Activated T-helper 1 cell treated with Interleukin-2 at 50 U/mL for 16 hours (primary cell): ENCODE measurements at regions not wholly inside any gene's neighbourhood (a gene's known extent, or its start where the extent isn't known, plus 50 kb on each side); places are given as distances from the start of the nearest gene placed in this dataset.
"Not testable (repeated sequence)": the region's sequence is repeated elsewhere in the genome, so short reads cannot be mapped to it uniquely, and the experiment has no call there.

ENCODE experiments used
- DNase-seq: peaks from one replicate; pipeline ENCODE4 v3.0.0-alpha.2; 2020; ENCODE audit warnings: low read depth

DNA sequence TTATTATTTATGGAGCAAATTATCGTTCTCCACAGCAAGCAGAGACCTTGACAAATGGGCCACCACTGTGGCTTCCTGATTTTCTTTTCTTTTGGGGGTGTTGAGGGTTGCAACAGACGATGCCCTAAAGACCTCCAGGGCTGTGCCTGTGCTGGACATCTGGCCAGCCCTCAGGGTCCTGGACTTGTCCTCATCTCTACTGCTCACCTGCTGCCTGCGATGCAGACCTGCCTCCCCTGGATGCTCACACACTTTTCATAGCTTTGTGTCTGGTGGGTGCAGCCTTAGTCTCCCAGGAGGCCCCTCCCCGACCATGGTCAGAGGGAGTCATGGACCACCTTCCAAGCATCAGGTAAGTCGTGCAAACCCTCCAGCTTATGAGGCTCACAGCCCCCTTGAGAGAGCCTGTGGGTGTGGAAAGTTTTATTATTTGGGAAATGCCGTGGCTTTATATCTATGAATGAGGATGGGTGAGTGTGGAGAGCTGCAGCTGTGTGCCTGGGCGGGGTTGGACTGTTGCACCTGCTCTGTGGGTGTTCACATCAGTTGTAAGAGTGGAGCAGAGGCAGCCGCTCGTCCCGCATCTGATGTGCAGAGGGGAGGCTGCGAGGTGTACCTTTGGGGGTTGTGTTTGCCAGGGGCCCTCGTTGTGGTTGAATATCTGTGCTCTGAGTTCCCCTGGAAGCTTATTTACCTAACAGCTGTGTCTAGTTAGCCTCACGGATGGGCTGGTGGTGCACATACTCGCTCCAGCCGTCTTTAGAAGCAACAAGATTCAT lies 126.3 kb upstream of the IRX4 start:
- DNase-seq = no peak

DNA sequence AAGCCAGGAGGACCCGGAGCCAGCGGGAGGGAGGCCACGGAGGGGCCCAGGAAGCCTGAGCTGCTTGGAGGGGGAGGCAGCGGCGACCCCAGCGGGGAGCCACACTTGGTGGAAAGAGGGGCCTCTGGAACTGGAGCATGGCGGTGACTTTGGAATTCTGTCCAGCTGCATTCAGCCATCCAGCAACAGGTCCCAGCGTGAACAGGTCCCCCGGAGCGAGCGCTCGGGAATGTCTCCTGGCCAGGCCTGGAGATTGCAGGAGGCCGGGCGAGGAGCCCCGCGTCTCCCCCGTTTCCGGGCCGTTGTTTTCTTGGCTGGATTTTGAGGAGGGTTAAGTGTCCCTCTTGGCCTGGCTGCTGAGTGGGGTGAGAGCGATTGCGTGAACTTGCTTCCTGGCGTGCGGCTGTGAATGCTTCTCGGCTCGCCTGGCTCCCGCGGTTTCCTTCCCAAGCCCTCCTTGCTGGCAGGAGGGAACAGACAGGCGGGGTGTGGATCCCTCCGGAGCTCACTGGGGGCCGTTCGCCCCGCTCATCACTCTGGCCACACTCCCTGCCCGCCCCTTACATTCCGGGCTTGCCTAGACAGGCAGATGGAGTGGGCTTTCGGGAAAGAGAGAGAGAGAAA lies 125.3 kb upstream of the IRX4 start:
- DNase-seq = no peak

DNA sequence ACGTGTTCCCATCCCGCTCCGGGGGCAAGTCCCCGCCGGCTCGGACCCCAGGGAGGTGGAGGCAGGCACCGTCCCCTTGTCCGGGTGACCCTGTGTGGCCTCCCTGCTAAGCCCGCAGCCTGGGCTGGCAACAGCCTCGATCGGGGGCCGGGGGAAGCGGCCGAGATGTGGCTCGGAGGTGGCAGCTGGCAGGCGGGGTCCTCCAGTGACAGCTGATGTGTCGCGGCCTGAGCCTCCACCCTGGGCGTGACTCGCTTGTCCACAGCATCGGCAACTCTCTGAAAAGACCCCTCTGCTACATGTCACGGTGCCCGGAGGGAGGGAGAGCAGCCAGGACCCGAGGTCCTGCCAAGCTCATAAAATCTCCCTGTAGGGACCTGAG lies 124.8 kb upstream of the IRX4 start:
- no peak for DNase-seq

DNA sequence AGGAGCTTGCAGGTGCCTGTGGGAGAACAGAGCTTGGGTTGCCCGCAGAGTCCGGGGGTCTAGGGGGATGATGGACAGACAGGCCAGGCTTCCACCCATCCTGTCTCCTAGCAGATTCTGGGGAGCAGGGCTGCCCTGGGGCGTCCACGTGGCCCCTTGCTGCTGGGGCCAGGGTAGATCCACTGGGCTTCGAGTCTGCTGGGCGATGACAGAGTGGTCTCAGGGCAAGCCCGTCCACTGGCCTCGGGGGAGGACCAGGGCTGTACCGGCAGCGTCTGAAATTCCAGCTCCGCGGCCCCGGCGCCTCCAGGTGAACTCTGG lies 124.2 kb upstream of the IRX4 start:
- DNase-seq = no peak

DNA sequence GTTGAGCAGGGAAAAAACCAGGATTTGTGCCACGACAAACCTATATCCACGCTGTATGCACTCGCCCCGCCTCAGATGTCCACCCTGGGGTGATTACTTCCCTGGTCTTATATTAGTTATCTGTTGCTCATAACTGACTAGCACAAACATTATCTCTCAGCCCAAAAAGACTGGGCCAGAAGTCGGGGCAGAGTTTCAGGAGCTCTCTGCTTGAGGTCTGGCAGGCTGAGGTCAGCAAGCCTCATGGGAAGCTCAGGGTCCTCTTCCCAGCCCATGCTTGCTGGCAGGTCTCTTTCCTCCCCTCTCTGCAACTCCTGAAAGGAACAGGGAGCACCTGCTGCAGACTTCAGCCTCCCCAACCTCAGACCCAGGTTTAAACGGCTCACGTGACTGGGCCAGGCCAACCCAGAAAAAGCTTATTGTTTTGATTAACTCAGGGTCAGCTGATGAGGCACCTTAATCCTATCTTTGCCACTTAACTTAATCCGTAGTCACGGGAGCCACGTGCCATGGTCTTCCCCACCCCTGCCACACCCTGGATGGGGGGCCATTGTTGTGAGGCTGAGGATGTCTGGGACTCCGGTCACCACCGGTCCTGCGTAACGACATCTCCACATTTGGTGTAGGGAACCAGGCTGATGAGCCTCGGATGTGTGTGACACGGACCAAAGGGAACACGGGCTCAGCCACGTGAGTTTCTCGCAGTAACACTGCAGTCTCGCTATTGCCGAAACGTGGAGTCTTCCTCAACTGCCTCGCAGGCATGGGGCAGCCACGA lies 123.7 kb upstream of the IRX4 start:
- DNase-seq = no peak

DNA sequence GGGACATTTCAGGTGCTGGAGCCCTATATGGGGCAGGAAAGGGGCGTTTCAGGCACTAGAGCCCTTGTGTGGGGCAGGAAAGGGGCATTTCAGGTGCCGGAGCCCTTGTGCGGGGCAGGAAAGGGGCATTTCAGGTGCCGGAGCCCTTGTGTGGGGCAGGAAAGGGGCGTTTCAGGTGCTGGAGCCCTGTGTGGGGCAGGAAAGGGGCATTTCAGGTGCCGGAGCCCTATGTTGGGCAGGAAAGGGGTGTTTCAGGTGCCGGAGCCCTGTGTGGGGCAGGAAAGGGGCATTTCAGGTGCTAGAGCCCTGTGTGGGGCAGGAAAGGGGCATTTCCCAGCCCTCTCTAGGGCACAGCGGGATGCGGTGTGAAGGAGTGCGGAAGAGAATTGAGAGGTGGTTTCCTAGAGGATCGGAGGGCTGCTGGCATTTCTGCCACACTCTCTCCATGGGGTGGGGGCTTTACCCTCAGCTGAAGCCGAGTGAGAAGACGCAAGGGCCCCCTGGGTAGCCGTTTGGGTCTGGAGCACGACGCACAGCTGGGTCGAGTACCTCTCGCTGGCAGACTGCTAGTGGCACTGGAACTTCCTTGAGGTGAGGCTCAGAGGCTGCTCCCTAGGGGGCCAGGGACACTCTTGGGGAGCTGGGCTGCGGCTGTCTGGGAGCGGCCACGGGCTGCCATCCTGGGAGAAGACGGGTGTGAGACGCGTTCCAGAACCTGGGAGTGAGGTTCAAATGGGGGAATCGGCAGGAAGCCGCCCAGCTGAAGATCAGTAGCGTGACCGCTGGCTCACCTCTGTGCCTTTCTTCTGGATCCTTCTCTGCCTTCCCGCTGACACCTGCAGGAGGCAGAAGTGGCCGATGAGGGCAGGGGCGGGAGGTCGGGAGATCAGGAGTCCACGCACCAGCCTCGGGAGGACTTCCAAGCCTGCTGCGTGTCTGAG lies 122.6 kb upstream of the IRX4 start:
- no peak for DNase-seq

DNA sequence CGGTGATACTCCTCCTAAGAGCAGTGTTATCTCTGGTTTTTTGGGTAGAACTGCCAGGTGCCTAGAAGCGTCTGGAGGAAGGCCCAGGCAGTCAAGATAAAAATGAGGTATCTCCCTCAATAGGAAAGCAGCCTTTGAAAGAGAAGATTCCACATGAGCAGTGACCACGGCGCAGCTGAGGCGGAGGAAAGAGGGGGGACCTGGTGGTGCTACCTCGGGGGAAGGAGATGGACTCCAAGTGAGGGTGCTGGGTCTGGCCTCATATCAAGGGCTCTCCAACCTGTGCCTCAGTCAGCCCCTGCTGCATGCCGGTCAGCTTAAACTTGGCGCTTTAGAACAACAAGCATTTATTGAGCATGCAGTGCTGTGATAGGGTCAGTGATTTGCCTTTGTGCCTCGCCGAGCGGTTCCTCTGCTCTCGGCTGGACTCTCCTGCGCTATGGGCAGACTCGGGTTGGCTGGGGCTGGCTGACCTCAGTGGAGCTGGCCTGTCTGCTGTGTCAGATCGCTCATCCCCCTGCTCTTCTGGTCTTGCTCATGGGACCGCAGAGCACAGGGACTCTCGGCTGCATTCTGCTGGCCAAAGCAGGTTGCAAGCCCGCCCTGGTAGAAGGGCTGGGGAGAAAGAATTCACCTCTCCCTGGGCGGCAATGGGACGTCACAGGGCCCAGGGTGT lies 121.1 kb upstream of the IRX4 start:
- DNase-seq = no peak

DNA sequence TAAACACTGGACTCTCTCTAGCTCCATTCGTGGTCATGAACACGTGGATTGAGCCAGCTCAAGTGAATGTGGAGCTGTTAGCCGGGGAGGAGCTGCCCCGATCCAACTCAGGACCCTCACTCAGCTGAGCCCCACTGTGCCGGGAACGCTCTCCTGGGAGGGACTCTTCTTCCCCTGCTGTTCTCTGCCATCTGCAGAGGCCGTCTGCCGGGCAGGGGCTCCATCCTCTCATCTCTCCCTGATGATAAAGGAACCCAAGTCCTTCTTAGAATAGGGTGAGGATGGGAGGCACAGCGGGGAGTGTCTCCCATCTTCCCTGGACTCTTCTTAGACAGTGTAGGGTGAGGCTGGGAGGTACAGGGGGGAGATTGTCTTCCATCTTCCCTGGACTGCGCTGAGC lies 120.5 kb upstream of the IRX4 start:
- DNase-seq = no peak

DNA sequence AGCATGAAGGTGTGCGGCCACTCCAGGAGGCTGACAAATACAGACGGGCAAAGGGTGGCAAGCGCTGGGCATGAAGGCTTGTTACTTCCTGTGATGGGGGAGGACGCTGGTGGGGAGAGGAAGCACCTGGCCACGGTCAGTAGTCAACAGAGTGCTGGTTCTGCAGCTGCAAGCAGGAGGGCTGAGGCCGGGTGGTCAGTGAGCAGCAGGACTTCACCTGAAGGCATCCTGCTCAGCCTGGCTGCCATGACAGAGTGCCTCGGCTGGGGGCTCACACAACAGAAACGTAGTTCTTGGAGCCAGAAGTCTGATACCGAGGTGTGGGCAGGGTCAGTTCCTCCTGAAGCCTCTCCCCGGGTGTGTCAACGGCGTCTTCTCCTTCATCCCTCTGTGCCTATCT lies 118.6 kb upstream of the IRX4 start:
- DNase-seq = no peak

DNA sequence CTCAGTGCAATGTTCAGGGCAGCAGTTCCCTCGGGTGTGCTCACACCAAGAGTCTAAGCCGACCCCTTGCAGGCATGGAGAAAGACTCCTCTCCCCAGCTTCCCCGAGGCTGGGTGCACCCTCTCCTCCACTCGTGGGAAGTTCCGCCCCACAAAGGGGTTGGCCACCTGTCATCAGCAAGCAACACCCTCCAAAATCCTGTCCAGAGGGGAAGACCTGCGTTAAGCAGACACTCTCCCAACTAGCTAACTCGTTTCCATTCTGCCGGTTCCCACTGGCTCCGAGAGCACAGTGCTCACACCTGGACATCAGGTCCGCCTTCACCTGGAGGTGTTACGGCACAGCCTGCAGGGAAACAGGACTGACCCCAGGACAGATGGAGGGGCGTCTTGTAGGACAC lies 117.9 kb upstream of the IRX4 start:
- DNase-seq = no peak

DNA sequence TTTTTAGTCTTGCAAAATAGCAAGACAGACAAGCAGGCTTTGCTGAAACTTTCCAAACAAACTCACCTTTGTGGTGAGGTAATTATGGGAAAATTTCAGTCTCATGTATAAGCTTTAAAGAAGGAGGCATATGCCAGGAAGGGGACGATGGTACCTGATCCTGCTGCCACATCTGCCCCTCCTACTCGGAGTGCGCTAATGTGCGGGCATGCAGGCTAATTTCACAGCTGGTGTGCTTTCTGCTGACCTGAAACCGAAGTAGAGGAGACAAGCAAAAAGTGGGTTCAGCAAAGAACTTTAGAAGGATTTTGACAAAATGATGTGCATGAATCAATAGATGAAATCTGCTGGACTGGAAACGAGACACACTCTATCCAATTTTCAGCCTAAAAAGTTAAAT lies 117.1 kb upstream of the IRX4 start:
- DNase-seq = no peak

DNA sequence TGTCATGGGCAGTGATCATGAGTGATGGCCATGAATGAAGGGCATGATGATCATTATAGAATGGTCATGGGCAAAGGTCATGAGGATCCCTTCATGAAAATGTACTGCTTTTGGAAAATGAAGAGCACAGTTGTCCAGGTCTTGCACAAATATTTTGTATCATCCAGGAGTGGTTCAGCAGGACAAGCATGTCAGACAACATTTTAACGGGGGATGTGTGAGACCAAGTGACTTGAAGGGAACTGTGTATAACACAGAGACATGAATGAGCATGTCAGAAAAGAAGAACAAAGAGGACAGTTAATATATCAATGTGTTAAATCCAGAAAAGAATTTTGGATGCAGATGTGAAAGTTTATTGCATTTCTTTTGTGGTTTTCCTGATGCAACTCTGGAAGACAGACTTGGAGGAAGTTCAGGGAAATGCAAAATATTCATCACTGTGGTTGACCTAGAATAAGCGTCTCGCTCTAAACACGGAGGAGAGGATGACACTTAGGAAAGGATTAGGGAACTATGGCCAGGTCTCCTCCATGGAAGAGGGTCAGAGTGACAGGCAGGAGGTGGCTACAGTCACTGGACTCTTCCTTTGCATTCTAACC lies 116.1 kb upstream of the IRX4 start:
- no peak for DNase-seq

DNA sequence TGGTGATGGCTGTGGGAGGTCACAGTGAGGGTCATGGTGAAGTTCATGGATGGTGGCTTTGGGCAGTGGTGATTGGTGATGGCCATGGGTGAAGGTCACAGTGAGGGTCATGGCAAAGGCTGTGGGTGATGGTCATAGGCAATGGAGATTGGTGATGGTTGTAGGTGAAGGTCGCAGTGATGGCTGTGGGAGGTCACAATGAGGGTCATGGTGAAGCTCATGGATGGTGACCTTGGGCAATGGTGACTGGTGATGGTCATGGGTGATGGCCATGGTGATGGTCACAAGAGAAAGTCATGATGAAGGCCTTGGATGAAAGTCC lies 115.6 kb upstream of the IRX4 start:
- no peak for DNase-seq

DNA sequence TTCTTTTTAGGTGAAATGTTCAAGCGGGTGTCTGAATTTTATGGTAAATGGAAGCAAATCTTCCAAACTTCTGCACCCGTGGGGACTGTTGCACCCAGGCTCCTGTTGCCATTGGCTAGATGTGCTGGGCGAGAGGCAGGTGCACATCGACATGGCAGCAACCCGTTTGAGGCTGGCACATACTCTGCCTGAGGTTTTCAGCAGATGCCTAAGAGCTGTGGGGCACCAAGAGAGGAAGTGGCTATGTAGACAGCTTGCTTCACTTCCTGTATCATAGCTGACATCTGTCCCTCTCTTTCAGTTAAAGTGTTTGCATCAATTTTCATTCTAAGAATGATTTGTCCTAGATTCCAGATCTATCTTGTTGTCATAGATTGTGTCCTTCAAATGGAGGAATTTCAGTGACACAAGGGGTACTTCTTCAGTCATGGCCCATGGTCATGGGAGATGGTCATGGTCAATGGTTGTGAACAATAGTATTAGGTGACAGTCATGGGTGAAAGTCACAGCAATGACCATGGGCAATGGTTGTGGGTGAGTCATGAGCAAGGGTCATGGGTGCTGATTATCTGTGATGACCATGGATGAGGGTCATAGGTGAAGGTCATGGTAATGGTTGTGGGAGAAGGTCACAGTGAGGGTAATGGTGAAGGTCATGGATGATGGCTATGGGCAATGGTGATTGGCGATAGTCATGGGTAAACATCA lies 115.1 kb upstream of the IRX4 start:
- DNase-seq = no peak

DNA sequence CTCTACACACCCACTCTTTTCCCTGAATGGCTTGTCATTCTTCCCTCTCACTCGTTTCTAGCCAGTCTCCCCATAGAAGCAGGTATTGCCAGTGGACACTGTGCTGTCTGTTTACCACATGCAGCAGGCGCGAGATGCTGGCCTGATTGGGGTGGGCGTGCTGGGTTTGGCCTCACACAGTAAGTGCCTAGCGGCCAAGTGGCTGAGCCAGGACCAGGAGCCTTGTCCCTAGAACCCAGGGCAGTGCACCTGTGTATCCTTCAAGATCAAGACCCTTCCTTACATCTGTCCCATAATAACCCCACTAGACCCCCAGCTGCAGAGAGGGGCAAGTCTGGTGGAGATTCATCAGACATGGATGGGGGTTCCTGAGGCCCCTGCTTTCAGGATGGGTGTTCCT lies 112.8 kb upstream of the IRX4 start:
- no peak for DNase-seq

DNA sequence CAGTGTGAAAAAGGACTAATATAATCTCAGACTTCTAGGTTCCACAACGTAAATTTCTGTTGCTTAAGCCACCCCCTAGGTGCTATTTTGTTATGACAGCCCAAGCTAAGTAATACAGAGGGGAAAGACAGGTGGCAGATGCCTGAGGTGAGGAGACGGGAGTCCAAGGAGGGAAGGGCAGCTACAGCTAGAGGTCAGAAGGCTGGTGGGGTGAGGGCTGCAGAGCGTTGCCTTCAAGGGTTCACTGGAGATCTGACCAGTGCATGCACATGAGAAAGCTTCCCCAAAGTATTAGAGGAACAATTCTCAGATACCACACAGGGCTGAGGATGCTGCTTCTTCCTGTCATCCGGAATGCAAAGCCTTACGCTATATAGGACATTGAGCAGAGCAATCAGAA lies 104.7 kb upstream of the IRX4 start:
- DNase-seq = no peak

DNA sequence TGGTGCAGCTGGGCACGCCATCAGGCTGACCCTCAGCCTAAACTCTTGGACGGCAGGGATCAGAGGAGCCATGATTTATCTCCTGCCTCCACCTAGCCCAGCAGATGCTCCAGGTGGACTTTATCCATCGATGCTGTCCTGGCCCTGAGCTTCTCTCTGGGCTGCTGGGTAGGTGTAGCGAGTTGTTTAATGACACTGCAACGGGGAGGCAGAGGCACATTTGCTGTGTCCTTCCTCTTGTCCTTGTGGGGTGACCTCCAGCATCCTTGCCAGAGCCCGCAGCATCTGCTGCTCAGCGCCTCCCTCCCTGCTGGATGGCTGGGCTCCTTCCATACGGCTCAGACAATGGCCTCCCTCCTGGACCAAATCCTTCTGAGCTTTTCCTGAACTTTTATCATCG lies 103.1 kb upstream of the IRX4 start:
- no peak for DNase-seq

DNA sequence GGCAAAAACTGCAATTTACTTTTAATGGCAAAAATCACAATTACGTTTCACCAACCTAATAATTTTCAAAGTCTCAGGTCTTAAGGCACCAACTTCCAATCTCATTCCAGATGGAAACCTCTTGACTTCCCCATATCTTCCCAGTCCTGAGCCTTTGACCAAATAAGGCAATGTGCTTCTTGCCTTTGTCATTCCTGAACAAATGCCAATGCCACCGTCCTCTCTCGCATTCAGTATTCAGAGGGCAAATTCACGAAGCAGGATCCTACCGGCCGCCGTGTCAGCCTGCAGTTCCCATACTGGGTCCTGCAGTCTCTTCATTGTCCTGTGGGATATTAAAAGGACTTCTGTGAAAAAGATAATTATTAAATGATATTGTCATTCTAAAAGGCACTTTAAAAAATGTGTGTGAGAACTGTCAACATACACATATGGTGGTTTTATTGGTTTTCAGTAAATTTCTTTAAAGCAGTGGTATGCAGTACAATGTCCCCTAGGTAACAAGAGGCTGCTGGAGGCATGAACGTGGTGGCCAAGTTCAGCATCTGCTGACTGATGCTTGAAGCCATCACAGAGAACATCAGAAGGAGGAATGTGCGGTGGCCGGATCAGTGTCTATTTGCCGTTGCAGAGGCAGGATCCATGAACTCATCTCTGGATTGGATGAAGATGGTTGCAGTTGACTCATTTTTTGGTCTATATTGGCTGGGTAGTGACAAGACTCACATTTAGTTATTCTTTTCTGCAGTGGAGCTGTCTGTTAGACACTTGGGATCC lies 101.4 kb upstream of the IRX4 start:
- DNase-seq = no peak

DNA sequence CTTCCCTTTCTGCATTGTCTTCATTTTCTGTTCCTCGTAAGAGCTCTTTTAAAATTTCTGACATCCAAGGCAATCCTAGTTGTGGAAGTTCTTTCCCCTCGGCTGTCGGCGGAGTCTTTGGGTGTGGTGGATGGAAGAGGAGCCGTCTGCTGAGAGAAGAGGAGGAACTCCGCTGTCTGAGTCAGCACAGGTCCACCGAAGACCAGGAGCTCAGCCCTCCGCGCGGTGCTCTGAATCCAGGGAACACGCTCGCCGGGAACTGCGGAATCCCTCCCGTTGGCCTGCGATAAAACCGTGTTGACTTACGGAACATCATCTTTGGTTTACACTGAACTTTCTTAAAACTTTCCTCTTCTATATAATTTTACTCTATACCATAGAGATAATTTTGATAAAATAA lies 100.7 kb upstream of the IRX4 start:
- DNase-seq = no peak

DNA sequence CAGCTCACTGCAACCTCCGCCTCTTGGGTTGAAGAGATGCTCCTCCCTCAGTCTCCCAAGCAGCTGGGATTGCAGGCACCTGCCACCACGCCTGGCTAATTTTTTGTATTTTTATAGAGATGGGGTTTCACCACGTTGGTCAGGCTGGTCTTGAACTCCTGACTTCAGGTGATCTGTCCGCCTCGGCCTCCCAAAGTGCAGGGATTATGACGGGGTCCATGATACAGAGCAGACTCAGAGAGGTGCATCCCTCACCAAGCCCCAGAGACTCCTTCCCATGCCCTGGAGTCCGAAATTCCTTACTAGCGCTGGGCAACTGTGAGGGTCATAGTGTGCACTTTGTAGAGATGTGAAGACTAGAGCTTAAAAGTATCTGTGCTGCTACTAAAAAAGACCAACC lies 99.8 kb upstream of the IRX4 start:
- DNase-seq = not testable (repeated sequence)
